ENCODE measurements at regions not wholly inside any gene's neighbourhood (a gene's known extent, or its start where the extent isn't known, plus 50 kb on each side); places are given as distances from the start of the nearest gene placed in this dataset.

GRCh38 chr22:48253136-48253535 is 1490.7 kb downstream of the TBC1D22A start:
- no peak for TF ChIP-seq MYC (IDR thresholded peaks at IDR 0.05; ENCODE audit: low read depth, low read length)
- TF ChIP-seq CTCF (IDR thresholded peaks at IDR 0.05; ENCODE audit: low read depth, low read length) = no peak
- TF ChIP-seq MAX (IDR thresholded peaks at IDR 0.05; ENCODE audit: low read depth, low read length) = no peak
- no peak for TF ChIP-seq POLR2A (IDR thresholded peaks at IDR 0.05; ENCODE audit: extremely low read depth, insufficient read length)
- H3K4me3 ChIP-seq (ENCODE audit: low read depth, low read length) = no peak overlapping the region
- DNase-seq (ENCODE audit: low read depth) = no peak

GRCh38 chr22:48251629-48252028 is 1489.2 kb downstream of the TBC1D22A start:
- no peak for DNase-seq (ENCODE audit: low read depth)
- TF ChIP-seq CTCF (IDR thresholded peaks at IDR 0.05; ENCODE audit: low read depth, low read length) = no peak
- TF ChIP-seq MAX (IDR thresholded peaks at IDR 0.05; ENCODE audit: low read depth, low read length) = no peak
- TF ChIP-seq POLR2A (IDR thresholded peaks at IDR 0.05; ENCODE audit: extremely low read depth, insufficient read length) = no peak
- no peak for TF ChIP-seq MYC (IDR thresholded peaks at IDR 0.05; ENCODE audit: low read depth, low read length)
- H3K4me3 ChIP-seq (ENCODE audit: low read depth, low read length) = no peak overlapping the region

GRCh38 chr22:48250937-48251530 is 1488.6 kb downstream of the TBC1D22A start:
- DNase-seq (ENCODE audit: low read depth) = no peak
- no peak overlapping the region for H3K4me3 ChIP-seq (ENCODE audit: low read depth, low read length)
- no peak for TF ChIP-seq POLR2A (IDR thresholded peaks at IDR 0.05; ENCODE audit: extremely low read depth, insufficient read length)
- no peak for TF ChIP-seq MAX (IDR thresholded peaks at IDR 0.05; ENCODE audit: low read depth, low read length)
- TF ChIP-seq MYC (IDR thresholded peaks at IDR 0.05; ENCODE audit: low read depth, low read length) = no peak
- TF ChIP-seq CTCF (IDR thresholded peaks at IDR 0.05; ENCODE audit: low read depth, low read length) = no peak

GRCh38 chr22:48250286-48250895 is 1487.9 kb downstream of the TBC1D22A start:
- no peak overlapping the region for H3K4me3 ChIP-seq (ENCODE audit: low read depth, low read length)
- no peak for TF ChIP-seq CTCF (IDR thresholded peaks at IDR 0.05; ENCODE audit: low read depth, low read length)
- TF ChIP-seq MYC (IDR thresholded peaks at IDR 0.05; ENCODE audit: low read depth, low read length) = no peak
- DNase-seq (ENCODE audit: low read depth) = no peak

- no peak for DNase-seq (ENCODE audit: low read depth)
- TF ChIP-seq POLR2A (IDR thresholded peaks at IDR 0.05; ENCODE audit: extremely low read depth, insufficient read length) (no peak), MYC (IDR thresholded peaks at IDR 0.05; ENCODE audit: low read depth, low read length) (no peak), MAX (IDR thresholded peaks at IDR 0.05; ENCODE audit: low read depth, low read length) (no peak), CTCF (IDR thresholded peaks at IDR 0.05; ENCODE audit: low read depth, low read length) (no peak)
- H3K4me3 ChIP-seq (ENCODE audit: low read depth, low read length) = no peak overlapping the region
These were observed 1487.3 kb downstream of the TBC1D22A start for GRCh38 chr22:48249713-48250268.

All from NB4 (cell line).